Thoracic aorta (tissue), 2 donors: ENCODE measurements at regions not wholly inside any gene's neighbourhood (a gene's known extent, or its start where the extent isn't known, plus 50 kb on each side); places are given as distances from the start of the nearest gene placed in this dataset.

Experiments used
- ATAC-seq: fragments of 150-250 bp; one replicate; pipeline ENCODE4 v1.8.0; 2017; ENCODE audit warnings: low read depth; ENCODE audit not compliant: insufficient number of reproducible peaks, low FRiP score
- DNase-seq: peaks from one replicate; pipeline ENCODE4 v3.0.0-alpha.2; 2020; ENCODE audit warnings: low spot score
- H3K27ac ChIP-seq, 2 donors: fragments of 200-600 bp; sonication (generic); 1 replicate in 1 of 2; 2 replicates in 1 of 2; pipeline ENCODE4 v1.5.1; 2016; ENCODE audit warnings: mild to moderate bottlenecking in 2 of 2, moderate library complexity in 2 of 2
- H3K27me3 ChIP-seq: fragments of 200-600 bp; sonication (generic); replicated peaks from 2 replicates; pipeline ENCODE4 v1.6.0; 2016; ENCODE audit warnings: mild to moderate bottlenecking; ENCODE audit not compliant: insufficient read depth
- H3K36me3 ChIP-seq: fragments of 200-600 bp; sonication (generic); one replicate; pipeline ENCODE4 v1.5.1; 2016
- H3K4me1 ChIP-seq, 2 donors: fragments of 200-600 bp; sonication (generic); 1 replicate in 1 of 2; 2 replicates in 1 of 2; pipeline versions ENCODE4 v1.5.1 to v1.6.0; 2016; ENCODE audit warnings: low read depth in 2 of 2, mild to moderate bottlenecking in 1 of 2; ENCODE audit not compliant: control insufficient read depth in 1 of 2
- H3K4me3 ChIP-seq: fragments of 200-600 bp; sonication (generic); 2 replicates; pipeline ENCODE4 v1.5.1; 2016; ENCODE audit warnings: mild to moderate bottlenecking
- H3K9me3 ChIP-seq: fragments of 200-600 bp; sonication (generic); 2 replicates; pipeline ENCODE4 v1.5.1; 2016
- CTCF ChIP-seq: fragments of 200-600 bp; sonication (generic); IDR thresholded peaks from one replicate; pipeline ENCODE4 v1.5.1; 2019; ENCODE audit warnings: antibody characterized with exemption

GRCh38 chr3:99250821-99251355 lies 349.4 kb upstream of the DCBLD2 start:
- Histone ChIP-seq H3K27me3 (no peaks in the 10 kb centered on the region), H3K4me3 (no peak overlapping the region), H3K27ac (peak overlapping the region; percentile 70 to 78), H3K4me1 (peaks cover 53 to 74% of the 10 kb centered on the region in 2 donors), H3K36me3 (no peaks in the 10 kb centered on the region), H3K9me3 (no peaks in the 10 kb centered on the region)
- no peak for ATAC-seq
- DNase-seq = no peak
- TF ChIP-seq CTCF = no peak

GRCh38 chr3:99250272-99250671 lies 348.8 kb upstream of the DCBLD2 start:
- DNase-seq = no peak
- Histone ChIP-seq H3K4me3 (no peak overlapping the region), H3K9me3 (no peaks in the 10 kb centered on the region), H3K36me3 (no peaks in the 10 kb centered on the region), H3K27ac (peak overlapping the region; percentile 70 to 78), H3K27me3 (no peaks in the 10 kb centered on the region), H3K4me1 (peaks cover 53 to 74% of the 10 kb centered on the region in 2 donors)
- ATAC-seq = no peak
- TF ChIP-seq CTCF = no peak

GRCh38 chr3:99249627-99250026 lies 348.1 kb upstream of the DCBLD2 start:
- ATAC-seq = no peak
- H3K9me3 ChIP-seq = no peaks in the 10 kb centered on the region
- DNase-seq = no peak
- no peaks in the 10 kb centered on the region for H3K36me3 ChIP-seq
- peak overlapping the region; percentile 70 to 78 for H3K27ac ChIP-seq
- H3K4me1 ChIP-seq = peaks cover 53 to 74% of the 10 kb centered on the region in 2 donors
- H3K27me3 ChIP-seq = no peaks in the 10 kb centered on the region
- no peak for TF ChIP-seq CTCF
- H3K4me3 ChIP-seq = no peak overlapping the region

- H3K27ac ChIP-seq = peak overlapping the region; percentile 70 to 78
- H3K27me3 ChIP-seq = no peaks in the 10 kb centered on the region
- DNase-seq = no peak
- peaks cover 47 to 67% of the 10 kb centered on the region in 2 donors for H3K4me1 ChIP-seq
- H3K36me3 ChIP-seq = no peaks in the 10 kb centered on the region
- H3K4me3 ChIP-seq = no peak overlapping the region
- no peak for ATAC-seq
- TF ChIP-seq CTCF = no peak
- no peaks in the 10 kb centered on the region for H3K9me3 ChIP-seq
These were observed 347.4 kb upstream of the DCBLD2 start for GRCh38 chr3:99248913-99249312.

- H3K9me3 ChIP-seq = no peaks in the 10 kb centered on the region
- TF ChIP-seq CTCF = no peak
- ATAC-seq (no peak), DNase-seq (no peak)
- H3K27ac ChIP-seq = peak overlapping the region; percentile 57 to 70
- H3K4me3 ChIP-seq = no peak overlapping the region
- H3K27me3 ChIP-seq = no peaks in the 10 kb centered on the region
- H3K4me1 ChIP-seq = peaks cover 40 to 59% of the 10 kb centered on the region in 2 donors
- no peaks in the 10 kb centered on the region for H3K36me3 ChIP-seq
These were observed 346.6 kb upstream of the DCBLD2 start for GRCh38 chr3:99248130-99248529.
